ENCODE measurements at regions not wholly inside any gene's neighbourhood (a gene's known extent, or its start where the extent isn't known, plus 50 kb on each side); places are given as distances from the start of the nearest gene placed in this dataset.

GRCh38 chr6:111995404-111995803 is 58.5 kb upstream of the CCN6 start:
- intact Hi-C loops (cut with DNase I; ENCODE audit: low total_unique reads): loop anchor here (5.0 kb wide), 1 partner anchor 283 kb away; no protein-coding TSS in a partner anchor
- Histone ChIP-seq H3K36me3 (ENCODE audit: low read depth, missing control alignments) (no peaks in the 10 kb centered on the region), H3K27me3 (no peaks in the 10 kb centered on the region), H3K9me3 (no peaks in the 10 kb centered on the region), H3K4me3 (no peak overlapping the region), H3K4me1 (no peaks in the 10 kb centered on the region), H3K27ac (no peak overlapping the region)
- DNase-seq: no peak
- TF ChIP-seq CTCF (IDR thresholded peaks at IDR 0.05) (no peak), POLR2A (IDR thresholded peaks at IDR 0.05) (no peak)
- 98 to 100% methylated on average over 2 of the region's 2 CpGs for WGBS, 2 donors

GRCh38 chr6:111996144-111996865 is 57.6 kb upstream of the CCN6 start:
- no peaks in the 10 kb centered on the region for H3K4me1 ChIP-seq
- no peak overlapping the region for H3K4me3 ChIP-seq
- H3K36me3 ChIP-seq (ENCODE audit: low read depth, missing control alignments): no peaks in the 10 kb centered on the region
- no peak for DNase-seq
- no peaks in the 10 kb centered on the region for H3K27me3 ChIP-seq
- no peaks in the 10 kb centered on the region for H3K9me3 ChIP-seq
- no peak overlapping the region for H3K27ac ChIP-seq
- WGBS, 2 donors: 51 to 62% methylated on average over 17 of the region's 17 CpGs
- intact Hi-C loops (cut with DNase I; ENCODE audit: low total_unique reads): loop anchor here (5.0 kb wide), 1 partner anchor 284 kb away; no protein-coding TSS in a partner anchor
- TF ChIP-seq POLR2A (IDR thresholded peaks at IDR 0.05) (no peak), CTCF (IDR thresholded peaks at IDR 0.05) (no peak)

- 5 to 10% methylated on average over 23 of the region's 23 CpGs for WGBS, 2 donors
- peak overlapping the region in 1 of 2 donors; percentile 25 for H3K27ac ChIP-seq
- H3K36me3 ChIP-seq (ENCODE audit: low read depth, missing control alignments): no peaks in the 10 kb centered on the region
- no peaks in the 10 kb centered on the region for H3K9me3 ChIP-seq
- H3K4me1 ChIP-seq: no peaks in the 10 kb centered on the region
- no peaks in the 10 kb centered on the region for H3K27me3 ChIP-seq
- intact Hi-C loops (cut with DNase I; ENCODE audit: low total_unique reads): loop anchor here (5.0 kb wide), 1 partner anchor 285 kb away; no protein-coding TSS in a partner anchor
- TF ChIP-seq POLR2A (IDR thresholded peaks at IDR 0.05) (no peak), CTCF (IDR thresholded peaks at IDR 0.05) (peak; percentile 78 to 88 (median 85))
- peak overlapping the region; percentile 1 to 29 for H3K4me3 ChIP-seq
- DNase-seq: peak; percentile 90
Observed at GRCh38 chr6:111997078-111997852, 56.6 kb upstream of the CCN6 start.

DNA sequence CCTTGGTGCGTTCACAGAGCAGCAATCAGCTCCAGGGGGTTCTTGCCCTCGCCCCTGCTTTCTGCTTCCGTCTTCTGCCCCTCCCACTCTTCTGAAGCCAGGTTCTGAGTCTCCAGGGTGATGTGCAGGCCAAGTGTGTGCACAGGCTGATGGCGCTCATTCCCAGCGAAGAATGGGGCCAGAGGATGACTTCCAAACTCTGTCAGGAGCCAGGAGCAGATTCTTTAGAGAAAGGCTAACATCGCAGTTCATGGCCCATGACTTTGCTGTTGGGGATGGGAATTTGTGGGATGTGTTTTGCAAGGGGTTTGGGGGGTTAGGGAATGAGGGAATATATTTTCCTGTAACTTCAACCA is 56.1 kb upstream of the CCN6 start:
- peak overlapping the region; percentile 1 to 29 for H3K4me3 ChIP-seq
- no peak for TF ChIP-seq CTCF (IDR thresholded peaks at IDR 0.05)
- TF ChIP-seq POLR2A (IDR thresholded peaks at IDR 0.05): no peak
- H3K9me3 ChIP-seq: no peaks in the 10 kb centered on the region
- no peaks in the 10 kb centered on the region for H3K4me1 ChIP-seq
- H3K36me3 ChIP-seq (ENCODE audit: low read depth, missing control alignments): no peaks in the 10 kb centered on the region
- peak; percentile 20 for DNase-seq
- WGBS, 2 donors: 34 to 39% methylated on average over 6 of the region's 6 CpGs
- H3K27ac ChIP-seq: peak overlapping the region in 1 of 2 donors; percentile 25
- no peaks in the 10 kb centered on the region for H3K27me3 ChIP-seq
- intact Hi-C loops (cut with DNase I; ENCODE audit: low total_unique reads): loop anchor here (5.0 kb wide), 1 partner anchor 286 kb away; no protein-coding TSS in a partner anchor

All from testis (tissue), 2 donors.